Neural progenitor cell (in vitro differentiated cells): ENCODE measurements at regions not wholly inside any gene's neighbourhood (a gene's known extent, or its start where the extent isn't known, plus 50 kb on each side); places are given as distances from the start of the nearest gene placed in this dataset.
A peak's percentile ranks its signal among the peaks of the same experiment; 100 is the strongest.

ENCODE experiments used
- DNase-seq: peaks from one replicate; pipeline ENCODE4 v3.0.0-alpha.2; 2016; ENCODE audit warnings: low spot score
- H2AFZ ChIP-seq: fragments of 200-600 bp; sonication (generic); replicated peaks from 2 replicates; pipeline ENCODE4 v1.6.1; 2016; ENCODE audit warnings: antibody characterized with exemption
- H3F3A ChIP-seq: fragments of 200-600 bp; sonication (generic); 2 replicates; pipeline ENCODE4 v1.6.1; 2016; ENCODE audit warnings: antibody characterized with exemption, low read depth
- H3K27ac ChIP-seq: fragments of 200-600 bp; sonication (generic); 2 replicates; pipeline ENCODE4 v1.5.1; 2016; ENCODE audit warnings: mild to moderate bottlenecking
- H3K27me3 ChIP-seq: fragments of 200-600 bp; sonication (generic); 2 replicates; pipeline ENCODE4 v1.6.1; 2016; ENCODE audit warnings: mild to moderate bottlenecking, moderate library complexity
- H3K36me3 ChIP-seq: fragments of 200-600 bp; sonication (generic); 2 replicates; pipeline ENCODE4 v1.5.1; 2016
- H3K4me1 ChIP-seq: fragments of 200-600 bp; sonication (generic); 2 replicates; pipeline ENCODE4 v1.6.1; 2016; ENCODE audit warnings: mixed run types
- H3K4me2 ChIP-seq: fragments of 200-600 bp; sonication (generic); 2 replicates; pipeline ENCODE4 v1.6.1; 2016
- H3K4me3 ChIP-seq: fragments of 200-600 bp; sonication (generic); 2 replicates; pipeline ENCODE4 v1.5.1; 2016
- H3K79me2 ChIP-seq: fragments of 200-600 bp; sonication (generic); 2 replicates; pipeline ENCODE4 v1.6.1; 2016; ENCODE audit warnings: low read depth
- H3K9ac ChIP-seq: fragments of 200-600 bp; sonication (generic); 2 replicates; pipeline ENCODE4 v1.6.1; 2016
- H3K9me3 ChIP-seq: fragments of 200-600 bp; sonication (generic); 2 replicates; pipeline ENCODE4 v1.5.1; 2016; ENCODE audit warnings: low read depth
- H4K20me1 ChIP-seq: fragments of 200-600 bp; sonication (generic); 2 replicates; pipeline ENCODE4 v1.6.1; 2016; ENCODE audit warnings: low read depth
- H3K27ac Mint-ChIP-seq: 3 replicates; pipeline ENCODE4 v1.8.0; 2021; ENCODE audit warnings: mixed read lengths
- H3K27me3 Mint-ChIP-seq: 2 replicates; pipeline ENCODE4 v1.8.0; 2022; ENCODE audit warnings: low read depth, mild to moderate bottlenecking, inconsistent platforms, moderate library complexity, mixed read lengths; ENCODE audit not compliant: insufficient read depth
- H3K36me3 Mint-ChIP-seq: 3 replicates; pipeline ENCODE4 v1.8.0; 2021; ENCODE audit warnings: mixed read lengths
- H3K4me1 Mint-ChIP-seq: 3 replicates; pipeline ENCODE4 v1.8.0; 2021; ENCODE audit warnings: mixed read lengths
- H3K4me3 Mint-ChIP-seq: 3 replicates; pipeline ENCODE4 v1.8.0; 2021; ENCODE audit warnings: mild to moderate bottlenecking, moderate library complexity, mixed read lengths
- H3K9me3 Mint-ChIP-seq: 3 replicates; pipeline ENCODE4 v1.8.0; 2020; ENCODE audit warnings: mixed read lengths
- EZH2 ChIP-seq: fragments of 200-600 bp; sonication (generic); IDR thresholded peaks from 2 replicates; pipeline ENCODE4 v1.6.1; 2017; ENCODE audit warnings: antibody characterized with exemption, mild to moderate bottlenecking, moderate library complexity
- EZH2phosphoT487 ChIP-seq: fragments of 200-600 bp; sonication (generic); IDR thresholded peaks from 2 replicates; pipeline ENCODE4 v1.6.1; 2017; ENCODE audit warnings: antibody characterized with exemption
- TF ChIP-seq, protein P1 (sequence below): fragments of 200-600 bp; sonication (generic); IDR thresholded peaks from 2 replicates; pipeline ENCODE4 v1.5.1; 2017; ENCODE audit warnings: antibody characterized with exemption, mild to moderate bottlenecking

DNA sequence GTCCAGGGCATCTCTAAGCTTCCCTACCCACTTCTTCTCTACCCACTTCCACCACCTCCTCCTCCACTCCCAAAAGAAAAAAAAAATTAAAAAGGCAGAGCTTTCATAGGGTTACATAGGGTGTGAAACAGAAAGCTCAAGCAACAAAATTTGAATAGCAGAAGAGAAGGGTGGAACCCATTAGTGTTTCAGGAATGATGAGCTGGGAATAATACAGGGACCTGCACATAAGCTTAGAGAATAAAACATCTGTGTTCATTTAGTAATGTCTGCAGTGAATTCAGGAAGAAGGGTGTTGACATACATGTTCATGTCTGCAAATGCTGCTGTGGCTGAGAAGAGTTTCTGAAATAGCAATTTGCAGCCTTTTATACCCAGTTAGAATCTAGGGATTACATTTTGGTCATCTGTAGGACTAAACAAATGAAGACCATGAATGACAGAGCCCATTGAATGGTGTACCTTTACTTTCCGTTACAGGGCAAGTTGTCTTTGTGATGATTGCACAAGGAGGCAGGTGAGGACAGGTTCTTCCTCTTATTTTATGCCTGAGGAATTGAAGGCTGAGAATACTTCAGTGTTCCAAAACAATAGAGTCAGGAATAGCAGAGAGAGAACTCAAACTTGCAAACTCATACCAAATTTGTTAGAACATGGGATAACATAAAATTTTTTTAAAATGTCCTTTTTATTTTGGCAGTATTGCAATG is 975.1 kb downstream of the TFAP2A start:
- H3F3A ChIP-seq: no peaks in the 10 kb centered on the region
- H3K27me3 Mint-ChIP-seq: peaks cover 7% of the 10 kb centered on the region
- no peak overlapping the region for H3K27ac Mint-ChIP-seq

DNA sequence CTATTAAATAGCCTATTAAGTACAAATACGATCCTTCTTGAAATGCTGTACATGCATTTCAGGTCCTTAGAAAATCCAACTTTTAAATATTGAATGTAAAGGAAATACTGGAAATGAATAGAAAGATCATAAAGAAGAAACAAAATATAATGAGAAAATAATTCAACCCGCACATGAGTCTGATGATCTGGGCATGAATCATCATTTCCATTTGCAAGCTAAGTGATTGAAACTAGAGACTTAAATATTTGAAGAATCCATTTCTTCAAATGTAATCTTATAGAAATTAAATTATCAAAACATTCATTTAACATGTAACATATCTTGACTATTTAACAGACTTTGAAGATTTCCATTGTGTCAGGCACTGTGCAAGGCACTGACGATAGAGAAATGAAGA is 977.0 kb downstream of the TFAP2A start:
- Mint-ChIP-seq H3K27me3 (peaks cover 4% of the 10 kb centered on the region), H3K4me1 (no peaks in the 10 kb centered on the region), H3K36me3 (peaks cover 4% of the 10 kb centered on the region)

More for the DNA sequence above, 975.1 kb downstream of the TFAP2A start:
- H3K36me3 Mint-ChIP-seq: peaks cover 8% of the 10 kb centered on the region
- Histone ChIP-seq H3K9ac (no peak overlapping the region), H4K20me1 (no peaks in the 10 kb centered on the region), H3K4me2 (no peak overlapping the region), H3K27me3 (no peaks in the 10 kb centered on the region), H3K27ac (no peak overlapping the region), H3K4me3 (no peak overlapping the region), H3K36me3 (no peaks in the 10 kb centered on the region), H3K9me3 (peaks cover 7% of the 10 kb centered on the region), H2AFZ (no peak overlapping the region), H3K79me2 (no peaks in the 10 kb centered on the region), H3K4me1 (peaks cover 6% of the 10 kb centered on the region)
- H3K4me1 Mint-ChIP-seq: no peaks in the 10 kb centered on the region
- DNase-seq: no peak
- peaks cover 24% of the 10 kb centered on the region for H3K9me3 Mint-ChIP-seq
- H3K4me3 Mint-ChIP-seq: no peak overlapping the region
- TF ChIP-seq, protein P1, sequence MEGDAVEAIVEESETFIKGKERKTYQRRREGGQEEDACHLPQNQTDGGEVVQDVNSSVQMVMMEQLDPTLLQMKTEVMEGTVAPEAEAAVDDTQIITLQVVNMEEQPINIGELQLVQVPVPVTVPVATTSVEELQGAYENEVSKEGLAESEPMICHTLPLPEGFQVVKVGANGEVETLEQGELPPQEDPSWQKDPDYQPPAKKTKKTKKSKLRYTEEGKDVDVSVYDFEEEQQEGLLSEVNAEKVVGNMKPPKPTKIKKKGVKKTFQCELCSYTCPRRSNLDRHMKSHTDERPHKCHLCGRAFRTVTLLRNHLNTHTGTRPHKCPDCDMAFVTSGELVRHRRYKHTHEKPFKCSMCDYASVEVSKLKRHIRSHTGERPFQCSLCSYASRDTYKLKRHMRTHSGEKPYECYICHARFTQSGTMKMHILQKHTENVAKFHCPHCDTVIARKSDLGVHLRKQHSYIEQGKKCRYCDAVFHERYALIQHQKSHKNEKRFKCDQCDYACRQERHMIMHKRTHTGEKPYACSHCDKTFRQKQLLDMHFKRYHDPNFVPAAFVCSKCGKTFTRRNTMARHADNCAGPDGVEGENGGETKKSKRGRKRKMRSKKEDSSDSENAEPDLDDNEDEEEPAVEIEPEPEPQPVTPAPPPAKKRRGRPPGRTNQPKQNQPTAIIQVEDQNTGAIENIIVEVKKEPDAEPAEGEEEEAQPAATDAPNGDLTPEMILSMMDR: no peak
- TF ChIP-seq EZH2 (no peak), EZH2phosphoT487 (no peak)

DNA sequence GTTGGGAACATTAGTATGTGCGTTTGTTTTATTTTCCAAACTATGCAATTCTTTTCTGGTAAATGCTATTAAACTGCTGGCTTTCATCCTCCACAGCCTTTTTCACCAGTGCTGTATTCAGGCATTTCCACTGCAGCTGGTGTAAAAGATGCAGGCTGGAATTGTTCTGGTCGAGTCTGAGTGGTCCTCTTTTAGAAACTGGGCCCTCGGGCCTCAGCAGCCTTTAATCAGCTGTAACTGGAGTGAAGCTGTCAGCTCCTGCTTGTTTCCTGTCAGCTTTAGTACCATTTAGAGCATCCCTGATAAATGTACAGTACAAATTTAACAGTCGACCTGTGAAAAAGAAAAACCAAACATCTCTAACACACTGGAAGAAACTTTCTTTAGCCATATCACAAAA is 979.6 kb downstream of the TFAP2A start:
- peaks cover 2% of the 10 kb centered on the region for H3K27me3 Mint-ChIP-seq
- no peaks in the 10 kb centered on the region for H3K4me1 Mint-ChIP-seq
- no peak overlapping the region for H3K27ac Mint-ChIP-seq
- no peaks in the 10 kb centered on the region for H3K27me3 ChIP-seq
- TF ChIP-seq EZH2phosphoT487 (no peak), EZH2 (no peak)
- TF ChIP-seq, protein P1: no peak
- H3K4me3 ChIP-seq: no peak overlapping the region
- H3K4me3 Mint-ChIP-seq: no peak overlapping the region
- H3F3A ChIP-seq: no peaks in the 10 kb centered on the region
- no peaks in the 10 kb centered on the region for H3K9me3 ChIP-seq
- H3K4me1 ChIP-seq: no peaks in the 10 kb centered on the region
- peaks cover 8% of the 10 kb centered on the region for H3K9me3 Mint-ChIP-seq
- no peaks in the 10 kb centered on the region for H4K20me1 ChIP-seq
- H3K4me2 ChIP-seq: no peak overlapping the region
- H3K27ac ChIP-seq: no peak overlapping the region
- DNase-seq: no peak
- no peaks in the 10 kb centered on the region for H3K79me2 ChIP-seq
- no peaks in the 10 kb centered on the region for H3K36me3 Mint-ChIP-seq
- H3K36me3 ChIP-seq: no peaks in the 10 kb centered on the region
- H3K9ac ChIP-seq: no peak overlapping the region
- peak overlapping the region; percentile 53 for H2AFZ ChIP-seq

More for the DNA sequence above, 977.0 kb downstream of the TFAP2A start:
- DNase-seq: no peak
- Histone ChIP-seq H3K9ac (no peak overlapping the region), H3K4me2 (no peak overlapping the region), H3K36me3 (no peaks in the 10 kb centered on the region), H3K4me1 (peaks cover 6% of the 10 kb centered on the region), H3K4me3 (no peak overlapping the region), H3K27me3 (no peaks in the 10 kb centered on the region), H3K79me2 (no peaks in the 10 kb centered on the region), H3F3A (no peaks in the 10 kb centered on the region), H3K27ac (no peak overlapping the region), H2AFZ (no peak overlapping the region), H3K9me3 (no peaks in the 10 kb centered on the region), H4K20me1 (no peaks in the 10 kb centered on the region)
- H3K27ac Mint-ChIP-seq: no peak overlapping the region
- TF ChIP-seq EZH2: no peak
- TF ChIP-seq EZH2phosphoT487: no peak
- TF ChIP-seq, protein P1: no peak
- peaks cover 12% of the 10 kb centered on the region for H3K9me3 Mint-ChIP-seq
- no peak overlapping the region for H3K4me3 Mint-ChIP-seq
